Activated B cell treated with CpG ODN at 0.5 μM for 24 hours (primary cell): ENCODE measurements at regions not wholly inside any gene's neighbourhood (a gene's known extent, or its start where the extent isn't known, plus 50 kb on each side); places are given as distances from the start of the nearest gene placed in this dataset.

Source experiments
- ATAC-seq: fragments of 200-7000 bp; cut with Tn5 transposase; one replicate; pipeline ENCODE4 v1.10.0; 2021; ENCODE audit warnings: low read depth, mild to moderate bottlenecking, moderate library complexity
- CTCF ChIA-PET: fragments of 350-600 bp; sonication (Branson Sonifier 250); formaldehyde crosslinking; loops from one replicate; lab custom pipeline; 2021; ENCODE audit warnings: antibody characterized with exemption; lab: Charles Lee
- POLR2A ChIA-PET: fragments of 350-600 bp; sonication (Branson Sonifier 250); formaldehyde crosslinking; loops from one replicate; lab custom pipeline; 2021; ENCODE audit warnings: antibody characterized with exemption; lab: Charles Lee
- DNase-seq: peaks from one replicate; pipeline ENCODE4 v3.0.0; 2022
- H3K27ac Mint-ChIP-seq: one replicate; pipeline ENCODE4 v1.8.0; 2020; ENCODE audit warnings: mixed read lengths
- H3K27me3 Mint-ChIP-seq: one replicate; pipeline ENCODE4 v1.8.0; 2021; ENCODE audit warnings: mixed read lengths
- H3K36me3 Mint-ChIP-seq: one replicate; pipeline ENCODE4 v1.8.0; 2021; ENCODE audit warnings: low read depth, mixed read lengths
- H3K4me1 Mint-ChIP-seq: one replicate; pipeline ENCODE4 v1.8.0; 2021; ENCODE audit warnings: mixed read lengths
- H3K4me3 Mint-ChIP-seq: one replicate; pipeline ENCODE4 v1.8.0; 2020; ENCODE audit warnings: mild to moderate bottlenecking, mixed read lengths
- H3K9me3 Mint-ChIP-seq: one replicate; pipeline ENCODE4 v1.8.0; 2020; ENCODE audit warnings: mixed read lengths
- intact Hi-C: fragments of 100-400 bp; cut with micrococcal nuclease; formaldehyde crosslinking; loops from one replicate; pipeline ENCODE4 v1.15.1; 2024
- TF ChIP-seq, protein P1 (sequence below): fragments of 200-600 bp; IDR thresholded peaks from one replicate; pipeline ENCODE4 v1.8.0; 2022; ENCODE audit warnings: antibody characterized with exemption, mild to moderate bottlenecking

DNA sequence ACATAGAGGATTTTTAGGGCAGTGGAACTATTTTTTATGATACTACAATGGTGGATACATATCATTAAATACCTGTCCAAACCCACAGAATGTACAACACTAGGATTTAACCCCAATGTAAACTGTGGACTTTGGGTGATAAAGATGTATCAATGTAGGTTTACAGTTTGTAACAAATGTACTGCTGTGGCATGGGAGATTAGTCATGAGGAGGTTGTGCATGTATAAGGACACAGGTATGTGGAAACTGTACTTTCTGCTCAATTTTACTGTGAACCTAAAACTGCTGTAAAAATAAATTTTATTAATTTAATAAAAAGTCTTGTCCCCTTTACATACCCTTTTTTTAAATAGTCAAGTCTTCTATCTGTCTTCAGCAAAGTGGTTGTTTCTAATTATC lies 322.5 kb upstream of the EPHA3 start:
- ATAC-seq, result no peak
- Mint-ChIP-seq H3K4me3 (no peak overlapping the region), H3K9me3 (peaks cover 13% of the 10 kb centered on the region), H3K27ac (no peak overlapping the region), H3K36me3 (no peaks in the 10 kb centered on the region), H3K27me3 (no peaks in the 10 kb centered on the region), H3K4me1 (no peaks in the 10 kb centered on the region)
- intact Hi-C loops, result no loop called here
- ChIA-PET POLR2A (no interaction called here), CTCF (no interaction called here)
- no peak for DNase-seq
- TF ChIP-seq, protein P1, sequence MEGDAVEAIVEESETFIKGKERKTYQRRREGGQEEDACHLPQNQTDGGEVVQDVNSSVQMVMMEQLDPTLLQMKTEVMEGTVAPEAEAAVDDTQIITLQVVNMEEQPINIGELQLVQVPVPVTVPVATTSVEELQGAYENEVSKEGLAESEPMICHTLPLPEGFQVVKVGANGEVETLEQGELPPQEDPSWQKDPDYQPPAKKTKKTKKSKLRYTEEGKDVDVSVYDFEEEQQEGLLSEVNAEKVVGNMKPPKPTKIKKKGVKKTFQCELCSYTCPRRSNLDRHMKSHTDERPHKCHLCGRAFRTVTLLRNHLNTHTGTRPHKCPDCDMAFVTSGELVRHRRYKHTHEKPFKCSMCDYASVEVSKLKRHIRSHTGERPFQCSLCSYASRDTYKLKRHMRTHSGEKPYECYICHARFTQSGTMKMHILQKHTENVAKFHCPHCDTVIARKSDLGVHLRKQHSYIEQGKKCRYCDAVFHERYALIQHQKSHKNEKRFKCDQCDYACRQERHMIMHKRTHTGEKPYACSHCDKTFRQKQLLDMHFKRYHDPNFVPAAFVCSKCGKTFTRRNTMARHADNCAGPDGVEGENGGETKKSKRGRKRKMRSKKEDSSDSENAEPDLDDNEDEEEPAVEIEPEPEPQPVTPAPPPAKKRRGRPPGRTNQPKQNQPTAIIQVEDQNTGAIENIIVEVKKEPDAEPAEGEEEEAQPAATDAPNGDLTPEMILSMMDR, result no peak

DNA sequence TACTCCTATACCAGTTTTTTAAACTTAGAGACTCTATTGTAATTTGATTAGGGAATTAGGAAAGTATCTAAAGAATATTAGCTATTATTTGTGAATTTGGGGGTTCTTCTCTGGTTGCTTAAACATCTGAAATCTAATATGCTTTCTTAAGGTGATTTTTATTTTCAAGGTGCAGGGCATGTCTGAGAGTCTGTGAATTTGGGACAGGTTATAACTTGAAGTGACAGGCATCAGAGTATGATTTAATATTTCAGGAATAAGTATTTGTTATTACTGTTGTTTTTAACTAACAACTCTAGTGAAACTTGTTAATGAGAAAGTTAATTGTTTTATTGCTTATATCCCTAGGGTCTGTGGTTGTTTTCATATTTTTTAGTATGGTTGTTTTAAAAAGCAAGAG lies 321.6 kb upstream of the EPHA3 start:
- POLR2A ChIA-PET, result no interaction called here
- CTCF ChIA-PET, result no interaction called here
- no peak for ATAC-seq

DNA sequence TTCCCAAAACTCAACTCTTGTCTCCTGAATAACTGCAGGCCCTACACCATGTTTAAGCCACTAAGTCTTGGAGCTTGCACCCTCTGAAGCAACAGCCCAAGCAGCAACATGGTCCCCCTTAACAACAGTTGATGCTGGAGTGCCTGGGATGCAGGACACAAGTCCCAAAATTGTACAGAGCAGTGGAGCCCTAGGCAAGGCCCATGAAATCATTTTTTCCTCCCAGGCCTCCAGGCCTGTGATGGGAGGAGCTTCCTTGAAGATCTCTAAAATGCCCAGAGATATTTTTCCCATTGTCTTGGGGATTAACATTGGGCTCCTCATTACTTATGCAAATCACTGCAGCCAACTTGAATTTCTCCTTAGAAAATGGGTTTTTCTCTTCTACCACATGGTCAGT lies 311.9 kb upstream of the EPHA3 start:
- ChIA-PET CTCF (no interaction called here), POLR2A (no interaction called here)
- Mint-ChIP-seq H3K27me3 (no peaks in the 10 kb centered on the region), H3K36me3 (no peaks in the 10 kb centered on the region), H3K4me1 (no peaks in the 10 kb centered on the region), H3K27ac (no peak overlapping the region), H3K4me3 (no peak overlapping the region), H3K9me3 (peaks cover 26% of the 10 kb centered on the region)
- TF ChIP-seq, protein P1, result no peak
- ATAC-seq (no peak), DNase-seq (no peak)
- intact Hi-C loops, result no loop called here

More for the DNA sequence above, 321.6 kb upstream of the EPHA3 start:
- no peak overlapping the region for H3K27ac Mint-ChIP-seq
- H3K9me3 Mint-ChIP-seq, result peaks cover 14% of the 10 kb centered on the region
- no peaks in the 10 kb centered on the region for H3K4me1 Mint-ChIP-seq
- no peak overlapping the region for H3K4me3 Mint-ChIP-seq
- intact Hi-C loops, result no loop called here
- no peaks in the 10 kb centered on the region for H3K27me3 Mint-ChIP-seq
- no peak for DNase-seq
- H3K36me3 Mint-ChIP-seq, result no peaks in the 10 kb centered on the region
- TF ChIP-seq, protein P1, result no peak

GRCh38 chr3:88807491-88808105 lies 299.8 kb upstream of the EPHA3 start:
- Mint-ChIP-seq H3K27me3 (no peaks in the 10 kb centered on the region), H3K4me3 (no peak overlapping the region), H3K36me3 (no peaks in the 10 kb centered on the region), H3K4me1 (no peaks in the 10 kb centered on the region), H3K27ac (no peak overlapping the region), H3K9me3 (no peaks in the 10 kb centered on the region)
- intact Hi-C loops, result no loop called here
- CTCF ChIA-PET, result no interaction called here
- TF ChIP-seq, protein P1, result no peak
- DNase-seq (no peak), ATAC-seq (no peak)
- POLR2A ChIA-PET, result no interaction called here

DNA sequence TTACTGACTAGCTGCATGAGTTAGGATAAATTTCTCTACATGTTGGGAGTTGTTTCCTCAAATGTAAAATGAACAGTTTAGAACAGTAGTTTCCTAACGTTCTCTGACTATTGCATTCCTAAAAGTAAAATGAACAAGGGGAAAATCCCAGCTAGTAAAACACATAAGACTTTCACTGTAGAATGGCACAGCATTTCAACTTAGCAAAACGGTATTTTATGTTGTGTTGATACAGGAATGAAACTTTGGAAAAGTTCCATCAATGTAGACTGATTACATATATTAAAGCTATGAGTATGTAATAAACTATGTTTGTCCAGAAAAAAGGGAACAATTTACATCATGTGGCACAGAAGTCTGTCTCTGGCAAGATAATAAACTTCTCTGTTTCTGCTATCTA lies 297.4 kb upstream of the EPHA3 start:
- Mint-ChIP-seq H3K27me3 (no peaks in the 10 kb centered on the region), H3K9me3 (no peaks in the 10 kb centered on the region), H3K27ac (no peak overlapping the region), H3K4me3 (no peak overlapping the region), H3K4me1 (no peaks in the 10 kb centered on the region), H3K36me3 (no peaks in the 10 kb centered on the region)
- TF ChIP-seq, protein P1, result no peak
- ATAC-seq (no peak), DNase-seq (no peak)
- POLR2A ChIA-PET, result no interaction called here
- CTCF ChIA-PET, result no interaction called here
- intact Hi-C loops, result no loop called here
